GM12872 (cell line): ENCODE measurements at regions not wholly inside any gene's neighbourhood (a gene's known extent, or its start where the extent isn't known, plus 50 kb on each side); places are given as distances from the start of the nearest gene placed in this dataset.

Experiments
- CTCF ChIP-seq: IDR thresholded peaks from 3 replicates; pipeline ENCODE4 v1.5.1; 2011; ENCODE audit warnings: low read depth, mild to moderate bottlenecking, low read length, moderate library complexity; ENCODE audit not compliant: insufficient read depth

GRCh38 chr16:87138738-87139267 lies 178.4 kb downstream of the C16orf95 start:
- no peak for TF ChIP-seq CTCF

GRCh38 chr16:87140211-87141200 lies 176.7 kb downstream of the C16orf95 start:
- TF ChIP-seq CTCF: no peak

- TF ChIP-seq CTCF: no peak
Observed at GRCh38 chr16:87141402-87141801, 175.8 kb downstream of the C16orf95 start.

- no peak for TF ChIP-seq CTCF
Observed at GRCh38 chr16:87143661-87144121, 173.5 kb downstream of the C16orf95 start.

GRCh38 chr16:87144232-87144631 lies 173.0 kb downstream of the C16orf95 start:
- TF ChIP-seq CTCF: no peak

- TF ChIP-seq CTCF: no peak
Observed at GRCh38 chr16:87145181-87146176, 171.7 kb downstream of the C16orf95 start.
